ENCODE measurements at regions not wholly inside any gene's neighbourhood (a gene's known extent, or its start where the extent isn't known, plus 50 kb on each side); places are given as distances from the start of the nearest gene placed in this dataset.

DNA sequence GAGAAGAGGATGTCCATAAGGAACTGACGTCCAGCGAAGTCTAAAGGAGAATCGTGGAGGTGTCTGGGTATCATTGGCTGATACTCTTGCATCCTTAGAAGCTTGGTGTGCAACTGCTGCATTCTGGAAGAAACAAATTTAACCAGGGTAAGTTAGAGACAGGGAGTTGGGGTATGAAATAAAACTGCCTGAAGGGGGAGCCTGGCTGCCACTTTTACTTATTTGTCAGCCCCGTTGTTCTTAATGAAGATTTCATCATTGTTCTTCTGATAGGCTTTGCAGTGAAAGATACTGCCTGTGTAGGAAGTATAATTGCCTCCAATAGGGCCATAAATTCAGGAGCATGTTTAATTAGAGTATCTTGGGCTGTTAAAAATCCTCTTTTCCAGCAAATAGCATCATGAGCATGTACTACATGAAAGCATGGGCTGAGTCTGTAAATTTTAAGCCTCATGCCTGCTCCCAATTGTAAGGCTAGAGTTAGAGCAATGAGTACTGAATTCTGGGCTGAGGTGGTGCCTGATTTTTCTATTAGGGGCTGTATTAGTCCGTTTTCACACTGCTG, 1264.5 kb upstream of the ACO1 start:
- H4K20me1 ChIP-seq (ENCODE audit: insufficient read depth, low read length) = no peaks in the 10 kb centered on the region
- ATAC-seq (peak; percentile 77), FAIRE-seq (no peak), DNase-seq (ENCODE audit: low spot score) (peak; percentile 19)
- intact Hi-C loops (cut with micrococcal nuclease; ENCODE audit: unreplicated experiment) = loop anchor here (10.0 kb wide), 1 partner anchor 1225 kb away; no protein-coding TSS in a partner anchor
- in situ Hi-C loops (cut with HindIII; ENCODE audit: extremely low pct_ligation_motif_present, low pct_unique_long_range_greater_than_20kb) = loop anchor here (25.0 kb wide), 1 partner anchor 667 kb away; no protein-coding TSS in a partner anchor
- TF ChIP-seq, protein P1, sequence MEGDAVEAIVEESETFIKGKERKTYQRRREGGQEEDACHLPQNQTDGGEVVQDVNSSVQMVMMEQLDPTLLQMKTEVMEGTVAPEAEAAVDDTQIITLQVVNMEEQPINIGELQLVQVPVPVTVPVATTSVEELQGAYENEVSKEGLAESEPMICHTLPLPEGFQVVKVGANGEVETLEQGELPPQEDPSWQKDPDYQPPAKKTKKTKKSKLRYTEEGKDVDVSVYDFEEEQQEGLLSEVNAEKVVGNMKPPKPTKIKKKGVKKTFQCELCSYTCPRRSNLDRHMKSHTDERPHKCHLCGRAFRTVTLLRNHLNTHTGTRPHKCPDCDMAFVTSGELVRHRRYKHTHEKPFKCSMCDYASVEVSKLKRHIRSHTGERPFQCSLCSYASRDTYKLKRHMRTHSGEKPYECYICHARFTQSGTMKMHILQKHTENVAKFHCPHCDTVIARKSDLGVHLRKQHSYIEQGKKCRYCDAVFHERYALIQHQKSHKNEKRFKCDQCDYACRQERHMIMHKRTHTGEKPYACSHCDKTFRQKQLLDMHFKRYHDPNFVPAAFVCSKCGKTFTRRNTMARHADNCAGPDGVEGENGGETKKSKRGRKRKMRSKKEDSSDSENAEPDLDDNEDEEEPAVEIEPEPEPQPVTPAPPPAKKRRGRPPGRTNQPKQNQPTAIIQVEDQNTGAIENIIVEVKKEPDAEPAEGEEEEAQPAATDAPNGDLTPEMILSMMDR (CRISPR knock-in tag; IDR thresholded peaks at IDR 0.05) = peak; percentile 25; the same call in 1 of the 2 replicates
- TF ChIP-seq SMC3 (IDR thresholded peaks at IDR 0.05; ENCODE audit: low read length) (peak; percentile 16; the same call in 1 of the 2 replicates), ZSCAN20 (CRISPR knock-in tag; IDR thresholded peaks at IDR 0.05; ENCODE audit: borderline replicate concordance) (no peak), ZNF7 (CRISPR knock-in tag; IDR thresholded peaks at IDR 0.05) (no peak), ZBTB3 (CRISPR knock-in tag; IDR thresholded peaks at IDR 0.05; ENCODE audit: borderline replicate concordance, low read depth) (no peak), STAG1 (CRISPR knock-in tag; IDR thresholded peaks at IDR 0.05) (peak; percentile 59)
- TF ChIP-seq, protein P2, sequence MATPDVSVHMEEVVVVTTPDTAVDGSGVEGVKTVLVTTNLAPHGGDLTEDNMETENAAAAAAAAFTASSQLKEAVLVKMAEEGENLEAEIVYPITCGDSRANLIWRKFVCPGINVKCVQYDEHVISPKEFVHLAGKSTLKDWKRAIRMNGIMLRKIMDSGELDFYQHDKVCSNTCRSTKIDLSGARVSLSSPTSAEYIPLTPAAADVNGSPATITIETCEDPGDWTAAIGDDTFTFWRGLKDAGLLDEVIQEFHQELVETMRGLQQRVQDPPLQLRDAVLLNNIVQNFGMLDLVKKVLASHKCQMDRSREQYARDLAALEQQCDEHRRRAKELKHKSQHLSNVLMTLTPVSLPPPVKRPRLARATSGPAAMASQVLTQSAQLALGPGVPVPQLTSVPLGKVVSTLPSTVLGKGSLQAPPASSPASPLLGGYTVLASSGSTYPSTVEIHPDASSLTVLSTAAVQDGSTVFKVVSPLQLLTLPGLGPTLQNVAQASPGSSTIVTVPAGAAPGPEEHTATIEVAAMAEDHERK (CRISPR knock-in tag; IDR thresholded peaks at IDR 0.05; ENCODE audit: low read depth) = no peak
- TF ChIP-seq, protein P3, sequence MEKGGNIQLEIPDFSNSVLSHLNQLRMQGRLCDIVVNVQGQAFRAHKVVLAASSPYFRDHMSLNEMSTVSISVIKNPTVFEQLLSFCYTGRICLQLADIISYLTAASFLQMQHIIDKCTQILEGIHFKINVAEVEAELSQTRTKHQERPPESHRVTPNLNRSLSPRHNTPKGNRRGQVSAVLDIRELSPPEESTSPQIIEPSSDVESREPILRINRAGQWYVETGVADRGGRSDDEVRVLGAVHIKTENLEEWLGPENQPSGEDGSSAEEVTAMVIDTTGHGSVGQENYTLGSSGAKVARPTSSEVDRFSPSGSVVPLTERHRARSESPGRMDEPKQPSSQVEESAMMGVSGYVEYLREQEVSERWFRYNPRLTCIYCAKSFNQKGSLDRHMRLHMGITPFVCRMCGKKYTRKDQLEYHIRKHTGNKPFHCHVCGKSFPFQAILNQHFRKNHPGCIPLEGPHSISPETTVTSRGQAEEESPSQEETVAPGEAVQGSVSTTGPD (CRISPR knock-in tag; IDR thresholded peaks at IDR 0.05) = no peak
- 4% methylated on average over 5 of the region's 5 CpGs for WGBS (ENCODE audit: low lambda C conversion rate)
- ChIA-PET POLR2A (no interaction called here), CTCF (ENCODE audit: low intra/inter-chr PET ratio, low total read pairs) (interaction anchor here (0.8 to 1.5 kb wide), 2 partner anchors 20 to 1231 kb away, joined by 3 to 4 read pairs; no protein-coding TSS in a partner anchor)
- H3K4me1 ChIP-seq (ENCODE audit: insufficient read depth, low read length) = no peaks in the 10 kb centered on the region
- H2AFZ ChIP-seq (ENCODE audit: low read length) = no peak overlapping the region
- H3K79me2 ChIP-seq (ENCODE audit: insufficient read depth, low read length) = no peaks in the 10 kb centered on the region
- no peak overlapping the region for H3K4me2 ChIP-seq (ENCODE audit: low read depth, low read length)
- no peaks in the 10 kb centered on the region for H3K27me3 ChIP-seq (ENCODE audit: control insufficient read depth in 1 of 2, insufficient read depth in 2 of 2, low read length in 2 of 2)
- BruUV-seq (replicated peaks) = no TSS peak
- no peak overlapping the region for H3K4me3 ChIP-seq (replicated peaks in 1 of 3; ENCODE audit: insufficient read depth in 1 of 3, low read depth in 2 of 3, low read length in 3 of 3)
- no peak overlapping the region for H3K9ac ChIP-seq (ENCODE audit: insufficient read depth, low read depth, low read length)
- H3K27ac ChIP-seq (ENCODE audit: extremely low read length, insufficient read depth, low read length) = no peak overlapping the region
- H3K9me3 ChIP-seq (ENCODE audit: low read length) = no peaks in the 10 kb centered on the region
- H3K36me3 ChIP-seq (replicated peaks in 1 of 2; ENCODE audit: control insufficient read depth in 1 of 2, insufficient read depth in 2 of 2, low read length in 2 of 2) = no peaks in the 10 kb centered on the region
